K562 (cell line): ENCODE measurements at regions not wholly inside any gene's neighbourhood (a gene's known extent, or its start where the extent isn't known, plus 50 kb on each side); places are given as distances from the start of the nearest gene placed in this dataset.

Experiments
- ATAC-seq: fragments of 200-7000 bp; cut with Tn5 transposase; 3 replicates; pipeline ENCODE4 v1.9.1; 2020; ENCODE audit warnings: moderate library complexity
- BruUV-seq: library from RNA; stranded (reverse); fragments of 400-500 nt; replicated peaks from 2 replicates; lab custom pipeline; 2021; lab: Mats Ljungman, UMichigan
- CTCF ChIA-PET: fragments of 300-600 bp; formaldehyde crosslinking; extraction: SDS; loops from one replicate; lab custom pipeline; 2021; ENCODE audit warnings: low intra/inter-chr PET ratio; lab: Yijun Ruan, JAX
- POLR2A ChIA-PET: fragments of 300-600, 350-650 bp; sonication (Branson Sonifier 250); formaldehyde crosslinking; extraction: SDS; loops from one replicate; lab custom pipeline; 2021; ENCODE audit warnings: antibody characterized with exemption, inconsistent platforms; lab: Yijun Ruan, JAX
- DNase-seq, 4 experiments: peaks; one replicate each; pipeline versions ENCODE4 v3.0.0 to v3.0.0-alpha.2; 2011 to 2018; ENCODE audit warnings: low spot score in 3 of 4, mixed read lengths in 3 of 4; ENCODE audit errors: extremely low read depth in 1 of 4
- FAIRE-seq: peaks from 2 replicates; lab custom pipeline; 2011; peaks lifted over from hg19 to GRCh38; lab: Jason Lieb, UNC
- H2AFZ ChIP-seq: 2 replicates; pipeline ENCODE4 v1.6.0; 2011; ENCODE audit warnings: low read depth, low read length, control low read depth, inconsistent platforms
- H3K27ac ChIP-seq: fragments of 200-600 bp; 3 replicates; pipeline ENCODE4 v1.8.0; 2011; ENCODE audit warnings: low read depth, mild to moderate bottlenecking, control low read depth, inconsistent platforms, low read length, moderate library complexity, mixed read lengths; ENCODE audit errors: extremely low read depth
- H3K27me3 ChIP-seq, 2 experiments: fragments of 300-600 bp in 1 of 2; 2 replicates in 1 of 2; 3 replicates in 1 of 2; pipeline versions ENCODE4 v1.6.0 to v1.8.0; 2011; ENCODE audit warnings: inconsistent platforms in 2 of 2, low read length in 2 of 2, mild to moderate bottlenecking in 1 of 2, mixed read lengths in 1 of 2, moderate library complexity in 1 of 2; ENCODE audit not compliant: control insufficient read depth in 2 of 2, insufficient read depth in 2 of 2
- H3K36me3 ChIP-seq: fragments of 300-600 bp; 3 replicates; pipeline ENCODE4 v1.8.0; 2011; ENCODE audit warnings: mild to moderate bottlenecking, low read length, inconsistent platforms; ENCODE audit not compliant: control insufficient read depth, insufficient read depth
- H3K4me1 ChIP-seq, 2 experiments: fragments of 200-600 bp in 1 of 2; replicated peaks in 1 of 2; 2 replicates in 1 of 2; 3 replicates in 1 of 2; pipeline versions ENCODE4 v1.5.1 to v1.8.0; 2011; ENCODE audit warnings: inconsistent platforms in 2 of 2, low read length in 2 of 2, mild to moderate bottlenecking in 1 of 2, mixed read lengths in 1 of 2, moderate library complexity in 1 of 2; ENCODE audit not compliant: control insufficient read depth in 2 of 2, insufficient read depth in 2 of 2
- H3K4me2 ChIP-seq: 2 replicates; pipeline ENCODE4 v1.6.1; 2011; ENCODE audit warnings: low read length, control low read depth, inconsistent platforms, mixed read lengths; ENCODE audit not compliant: insufficient read depth
- H3K4me3 ChIP-seq: fragments of 200-600 bp; sonication (generic), shearing (Covaris generic); 2 replicates; pipeline ENCODE4 v1.5.1; 2016; ENCODE audit warnings: control low read depth, inconsistent platforms
- H3K79me2 ChIP-seq: fragments of 200-600 bp; 3 replicates; pipeline ENCODE4 v1.8.0; 2011; ENCODE audit warnings: low read length, inconsistent platforms; ENCODE audit not compliant: control insufficient read depth, insufficient read depth
- H3K9ac ChIP-seq, 2 experiments: 2 replicates each; pipeline versions ENCODE4 v1.6.0 to v1.6.1; 2011; ENCODE audit warnings: low read depth in 2 of 2, low read length in 2 of 2, control low read depth in 1 of 2, inconsistent platforms in 1 of 2, mild to moderate bottlenecking in 1 of 2, mixed read lengths in 1 of 2; ENCODE audit not compliant: insufficient read depth in 1 of 2
- H3K9me1 ChIP-seq: one replicate; pipeline ENCODE4 v1.6.0; 2011; ENCODE audit warnings: inconsistent platforms, mild to moderate bottlenecking, low read length, moderate library complexity; ENCODE audit not compliant: control insufficient read depth, insufficient read depth
- H3K9me3 ChIP-seq: replicated peaks from 2 replicates; pipeline ENCODE4 v1.5.1; 2011; ENCODE audit warnings: low read depth, low read length, inconsistent platforms; ENCODE audit not compliant: control insufficient read depth, insufficient read depth
- H4K20me1 ChIP-seq: replicated peaks from 2 replicates; pipeline ENCODE4 v1.6.1; 2011; ENCODE audit warnings: low read length, inconsistent platforms, mixed read lengths; ENCODE audit not compliant: control insufficient read depth, insufficient read depth
- CBFA2T2 ChIP-seq: fragments of 450-650 bp; conservative IDR thresholded peaks from 2 replicates; pipeline ENCODE4 v1.6.1; 2017; ENCODE audit warnings: mild to moderate bottlenecking
- FOXJ2 ChIP-seq: fragments of 200-800 bp; sonication (Bioruptor generic); IDR thresholded peaks from 2 replicates; pipeline ENCODE4 v1.6.1; 2016; ENCODE audit warnings: missing genetic modification characterization, missing compliant biosample characterization
- HMG20B ChIP-seq: fragments of 250-450 bp; sonication (Bioruptor Pico); IDR thresholded peaks from 2 replicates; pipeline ENCODE4 v1.5.0; 2021; ENCODE audit warnings: mild to moderate bottlenecking
- HMGN3 ChIP-seq: IDR thresholded peaks from 2 replicates; pipeline ENCODE4 v1.6.1; 2011; ENCODE audit warnings: borderline replicate concordance, low read depth, mild to moderate bottlenecking, mixed read lengths, low read length; ENCODE audit not compliant: insufficient read length; ENCODE audit errors: extremely low read depth
- MTA2 ChIP-seq: fragments of 450-650 bp; IDR thresholded peaks from 2 replicates; pipeline ENCODE4 v1.6.1; 2016; ENCODE audit warnings: low read depth
- TAF9B ChIP-seq: fragments of 450-650 bp; IDR thresholded peaks from 2 replicates; pipeline ENCODE4 v1.6.1; 2018; ENCODE audit warnings: mild to moderate bottlenecking; ENCODE audit not compliant: partially characterized antibody
- ZNF124 ChIP-seq: sonication (generic); formaldehyde crosslinking; IDR thresholded peaks from 2 replicates; pipeline ENCODE4 v1.8.1; 2022; ENCODE audit warnings: missing genetic modification reagents
- ZNF696 ChIP-seq: fragments of 250-450 bp; sonication (Bioruptor Pico); conservative IDR thresholded peaks from 2 replicates; pipeline ENCODE4 v1.4.0; 2020; ENCODE audit warnings: mild to moderate bottlenecking, moderate library complexity
- ZNF76 ChIP-seq: fragments of 250-450 bp; sonication (Bioruptor Pico); IDR thresholded peaks from 2 replicates; pipeline ENCODE4 v1.4.0; 2020; ENCODE audit warnings: mild to moderate bottlenecking, moderate library complexity, borderline replicate concordance
- ZNF778 ChIP-seq: fragments of 450-650 bp; formaldehyde crosslinking; IDR thresholded peaks from 2 replicates; pipeline ENCODE4 v1.4.0; 2020; ENCODE audit warnings: mild to moderate bottlenecking, moderate library complexity
- WGBS: fragments of 100-300 bp; shearing (Covaris generic); methylation state at CpG from one replicate; pipeline ENCODE4 v1.1.6; 2016; ENCODE audit warnings: low coverage, mixed read lengths; ENCODE audit not compliant: insufficient coverage; ENCODE audit errors: missing lambda C conversion rate; 5-methylcytosine and 5-hydroxymethylcytosine counted together
- in situ Hi-C: fragments of 300-500 bp; cut with MboI; formaldehyde crosslinking; loops from 4 replicates; pipeline ENCODE4 v1.15.0; 2018; ENCODE audit warnings: inconsistent platforms, mixed read lengths
- intact Hi-C: fragments of 100-400 bp; cut with micrococcal nuclease; formaldehyde crosslinking; loops from 2 replicates; pipeline ENCODE4 v1.14.2; 2022
- TF ChIP-seq, protein P1 (sequence below), 2 experiments: fragments of 150-350 bp in 1 of 2; IDR thresholded peaks; 2 replicates each; pipeline ENCODE4 v1.6.1; 2012 to 2016; ENCODE audit warnings: low read depth in 2 of 2, low read length in 2 of 2, mild to moderate bottlenecking in 1 of 2, moderate library complexity in 1 of 2
- TF ChIP-seq, protein P2 (sequence below): fragments of 450-650 bp; IDR thresholded peaks from 2 replicates; pipeline ENCODE4 v1.6.1; 2017; ENCODE audit warnings: mild to moderate bottlenecking, moderate library complexity
- TF ChIP-seq, protein P3 (sequence below): fragments of 450-650 bp; formaldehyde crosslinking; IDR thresholded peaks from 2 replicates; pipeline ENCODE4 v1.4.0; 2020; ENCODE audit warnings: mild to moderate bottlenecking, mixed read lengths
- TF ChIP-seq, protein P4 (sequence below): fragments of 450-650 bp; IDR thresholded peaks from one replicate; pipeline ENCODE4 v1.6.1; 2018; ENCODE audit warnings: mild to moderate bottlenecking, moderate library complexity; ENCODE audit not compliant: partially characterized antibody

DNA sequence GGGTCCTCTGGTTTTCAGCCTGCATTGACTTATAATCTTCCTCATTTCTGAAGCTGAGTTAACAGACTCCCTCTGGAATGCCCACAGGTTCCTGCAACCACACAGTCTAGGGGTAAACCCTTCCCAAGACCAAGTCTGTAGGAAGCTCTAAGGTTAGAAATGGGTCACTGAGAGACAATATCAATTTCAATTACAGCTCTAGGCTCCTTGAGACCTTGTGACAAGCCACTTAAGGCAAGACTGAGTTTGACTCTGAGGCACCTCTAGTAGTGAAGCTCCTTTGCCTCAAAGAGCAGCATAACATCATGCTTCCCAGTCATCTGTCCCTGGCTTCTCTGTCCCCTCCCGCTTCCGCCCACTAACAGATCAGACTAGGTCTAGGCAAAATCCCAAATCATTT lies 333.2 kb upstream of the JARID2 start (continued):
- TF ChIP-seq ZNF76 (CRISPR knock-in tag): no peak
- TF ChIP-seq, protein P1, sequence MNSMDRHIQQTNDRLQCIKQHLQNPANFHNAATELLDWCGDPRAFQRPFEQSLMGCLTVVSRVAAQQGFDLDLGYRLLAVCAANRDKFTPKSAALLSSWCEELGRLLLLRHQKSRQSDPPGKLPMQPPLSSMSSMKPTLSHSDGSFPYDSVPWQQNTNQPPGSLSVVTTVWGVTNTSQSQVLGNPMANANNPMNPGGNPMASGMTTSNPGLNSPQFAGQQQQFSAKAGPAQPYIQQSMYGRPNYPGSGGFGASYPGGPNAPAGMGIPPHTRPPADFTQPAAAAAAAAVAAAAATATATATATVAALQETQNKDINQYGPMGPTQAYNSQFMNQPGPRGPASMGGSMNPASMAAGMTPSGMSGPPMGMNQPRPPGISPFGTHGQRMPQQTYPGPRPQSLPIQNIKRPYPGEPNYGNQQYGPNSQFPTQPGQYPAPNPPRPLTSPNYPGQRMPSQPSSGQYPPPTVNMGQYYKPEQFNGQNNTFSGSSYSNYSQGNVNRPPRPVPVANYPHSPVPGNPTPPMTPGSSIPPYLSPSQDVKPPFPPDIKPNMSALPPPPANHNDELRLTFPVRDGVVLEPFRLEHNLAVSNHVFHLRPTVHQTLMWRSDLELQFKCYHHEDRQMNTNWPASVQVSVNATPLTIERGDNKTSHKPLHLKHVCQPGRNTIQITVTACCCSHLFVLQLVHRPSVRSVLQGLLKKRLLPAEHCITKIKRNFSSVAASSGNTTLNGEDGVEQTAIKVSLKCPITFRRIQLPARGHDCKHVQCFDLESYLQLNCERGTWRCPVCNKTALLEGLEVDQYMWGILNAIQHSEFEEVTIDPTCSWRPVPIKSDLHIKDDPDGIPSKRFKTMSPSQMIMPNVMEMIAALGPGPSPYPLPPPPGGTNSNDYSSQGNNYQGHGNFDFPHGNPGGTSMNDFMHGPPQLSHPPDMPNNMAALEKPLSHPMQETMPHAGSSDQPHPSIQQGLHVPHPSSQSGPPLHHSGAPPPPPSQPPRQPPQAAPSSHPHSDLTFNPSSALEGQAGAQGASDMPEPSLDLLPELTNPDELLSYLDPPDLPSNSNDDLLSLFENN (IDR thresholded peaks at IDR 0.05; ENCODE audit: low read depth in 2 of 2, low read length in 2 of 2): no peak
- TF ChIP-seq HMGN3: no peak

DNA sequence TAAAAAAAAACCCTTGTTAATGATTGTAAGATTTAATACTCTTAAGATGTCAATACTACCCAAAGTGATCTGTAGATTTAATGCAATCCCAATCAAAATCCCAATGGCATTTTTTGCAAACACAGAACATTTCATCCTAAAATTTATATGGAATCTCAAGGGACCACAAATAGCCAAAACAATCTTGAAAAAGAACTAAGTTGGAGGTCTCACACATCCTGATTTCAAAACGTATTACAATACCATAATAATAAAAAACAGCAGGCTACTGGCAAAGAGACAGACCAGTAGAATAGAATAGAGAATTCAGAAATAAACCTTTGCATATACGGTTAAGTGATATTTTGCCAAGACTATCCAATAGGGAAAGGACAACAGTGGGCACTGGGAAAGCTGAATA lies 331.9 kb upstream of the JARID2 start:
- TF ChIP-seq ZNF124 (CRISPR knock-in tag) (no peak), ZNF778 (no peak), FOXJ2 (tag) (no peak), TAF9B (no peak), ZNF696 (CRISPR knock-in tag) (no peak), CBFA2T2 (no peak), MTA2 (no peak), HMG20B (no peak)
- TF ChIP-seq, protein P2, sequence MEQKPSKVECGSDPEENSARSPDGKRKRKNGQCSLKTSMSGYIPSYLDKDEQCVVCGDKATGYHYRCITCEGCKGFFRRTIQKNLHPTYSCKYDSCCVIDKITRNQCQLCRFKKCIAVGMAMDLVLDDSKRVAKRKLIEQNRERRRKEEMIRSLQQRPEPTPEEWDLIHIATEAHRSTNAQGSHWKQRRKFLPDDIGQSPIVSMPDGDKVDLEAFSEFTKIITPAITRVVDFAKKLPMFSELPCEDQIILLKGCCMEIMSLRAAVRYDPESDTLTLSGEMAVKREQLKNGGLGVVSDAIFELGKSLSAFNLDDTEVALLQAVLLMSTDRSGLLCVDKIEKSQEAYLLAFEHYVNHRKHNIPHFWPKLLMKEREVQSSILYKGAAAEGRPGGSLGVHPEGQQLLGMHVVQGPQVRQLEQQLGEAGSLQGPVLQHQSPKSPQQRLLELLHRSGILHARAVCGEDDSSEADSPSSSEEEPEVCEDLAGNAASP: no peak
- TF ChIP-seq, protein P3, sequence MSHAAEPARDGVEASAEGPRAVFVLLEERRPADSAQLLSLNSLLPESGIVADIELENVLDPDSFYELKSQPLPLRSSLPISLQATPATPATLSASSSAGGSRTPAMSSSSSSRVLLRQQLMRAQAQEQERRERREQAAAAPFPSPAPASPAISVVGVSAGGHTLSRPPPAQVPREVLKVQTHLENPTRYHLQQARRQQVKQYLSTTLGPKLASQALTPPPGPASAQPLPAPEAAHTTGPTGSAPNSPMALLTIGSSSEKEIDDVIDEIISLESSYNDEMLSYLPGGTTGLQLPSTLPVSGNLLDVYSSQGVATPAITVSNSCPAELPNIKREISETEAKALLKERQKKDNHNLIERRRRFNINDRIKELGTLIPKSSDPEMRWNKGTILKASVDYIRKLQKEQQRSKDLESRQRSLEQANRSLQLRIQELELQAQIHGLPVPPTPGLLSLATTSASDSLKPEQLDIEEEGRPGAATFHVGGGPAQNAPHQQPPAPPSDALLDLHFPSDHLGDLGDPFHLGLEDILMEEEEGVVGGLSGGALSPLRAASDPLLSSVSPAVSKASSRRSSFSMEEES (CRISPR knock-in tag): no peak
- TF ChIP-seq, protein P4, sequence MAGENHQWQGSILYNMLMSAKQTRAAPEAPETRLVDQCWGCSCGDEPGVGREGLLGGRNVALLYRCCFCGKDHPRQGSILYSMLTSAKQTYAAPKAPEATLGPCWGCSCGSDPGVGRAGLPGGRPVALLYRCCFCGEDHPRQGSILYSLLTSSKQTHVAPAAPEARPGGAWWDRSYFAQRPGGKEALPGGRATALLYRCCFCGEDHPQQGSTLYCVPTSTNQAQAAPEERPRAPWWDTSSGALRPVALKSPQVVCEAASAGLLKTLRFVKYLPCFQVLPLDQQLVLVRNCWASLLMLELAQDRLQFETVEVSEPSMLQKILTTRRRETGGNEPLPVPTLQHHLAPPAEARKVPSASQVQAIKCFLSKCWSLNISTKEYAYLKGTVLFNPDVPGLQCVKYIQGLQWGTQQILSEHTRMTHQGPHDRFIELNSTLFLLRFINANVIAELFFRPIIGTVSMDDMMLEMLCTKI: no peak
- H3K36me3 ChIP-seq: no peaks in the 10 kb centered on the region
- in situ Hi-C loops: no loop called here
- no peak for DNase-seq
- H3K27ac ChIP-seq: no peak overlapping the region
- no peak overlapping the region for H3K4me2 ChIP-seq
- no peak overlapping the region for H3K4me3 ChIP-seq
- BruUV-seq: no TSS peak
- no peaks in the 10 kb centered on the region for H3K9me1 ChIP-seq
- H3K4me1 ChIP-seq: peaks cover 13 to 19% of the 10 kb centered on the region in 2 experiments
- H3K9me3 ChIP-seq: no peaks in the 10 kb centered on the region
- CTCF ChIA-PET: no interaction called here
- no peak overlapping the region for H2AFZ ChIP-seq
- WGBS: 23% methylated on average over 2 of the region's 2 CpGs
- H3K79me2 ChIP-seq: no peaks in the 10 kb centered on the region
- no peaks in the 10 kb centered on the region for H4K20me1 ChIP-seq
- no peak for ATAC-seq
- H3K9ac ChIP-seq: no peak overlapping the region
- FAIRE-seq: no peak
- POLR2A ChIA-PET: interaction anchor here (0.6 to 1.0 kb wide), 2 partner anchors 12 to 1261 kb away, joined by 3 to 4 read pairs; no protein-coding TSS in a partner anchor
- intact Hi-C loops: no loop called here
- H3K27me3 ChIP-seq: no peaks in the 10 kb centered on the region
